GM12892 (cell line): ENCODE measurements at regions not wholly inside any gene's neighbourhood (a gene's known extent, or its start where the extent isn't known, plus 50 kb on each side); places are given as distances from the start of the nearest gene placed in this dataset.

ENCODE experiments used
- POLR2A ChIP-seq: IDR thresholded peaks from 2 replicates; pipeline ENCODE4 v1.6.1; 2011; ENCODE audit warnings: low read depth, low read length, control low read depth
- POLR2AphosphoS5 ChIP-seq: IDR thresholded peaks from 2 replicates; pipeline ENCODE4 v1.6.1; 2011; ENCODE audit warnings: low read depth, low read length, control low read depth
- TAF1 ChIP-seq: IDR thresholded peaks from 2 replicates; pipeline ENCODE4 v1.6.1; 2011; ENCODE audit warnings: low read depth, mild to moderate bottlenecking, control low read depth, low read length, borderline replicate concordance

DNA sequence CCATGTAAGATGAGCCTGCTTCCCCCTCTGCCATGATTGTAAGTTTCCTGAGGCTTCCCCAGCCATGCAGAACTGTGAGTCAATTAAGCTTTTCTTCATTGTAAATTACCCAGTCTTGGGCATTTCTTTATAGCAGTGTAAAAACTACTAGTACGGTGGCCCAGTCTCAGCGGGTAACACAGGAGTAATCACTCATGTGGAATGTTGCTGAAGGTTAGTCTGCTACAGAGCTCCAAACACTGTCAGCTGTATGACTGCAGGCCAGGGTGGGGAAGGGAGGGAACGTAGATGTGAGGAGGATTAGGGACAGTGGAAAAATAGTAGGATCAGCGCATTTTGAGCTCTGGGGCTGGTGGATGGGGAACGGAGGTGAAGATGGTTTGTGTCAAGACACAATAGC, 711.2 kb upstream of the SOX11 start:
- no peak for TF ChIP-seq POLR2A
- no peak for TF ChIP-seq POLR2AphosphoS5
- TF ChIP-seq TAF1 = no peak
